ENCODE measurements at regions not wholly inside any gene's neighbourhood (a gene's known extent, or its start where the extent isn't known, plus 50 kb on each side); places are given as distances from the start of the nearest gene placed in this dataset.

GRCh38 chr6:22643780-22644179 is 74.4 kb downstream of the HDGFL1 start:
- H3K4me1 Mint-ChIP-seq (ENCODE audit: unreplicated experiment): peaks cover 12% of the 10 kb centered on the region
- H3K27ac Mint-ChIP-seq (ENCODE audit: unreplicated experiment): no peak overlapping the region
- H3K9me3 Mint-ChIP-seq (ENCODE audit: unreplicated experiment): peaks cover 3% of the 10 kb centered on the region
- H3K36me3 Mint-ChIP-seq (ENCODE audit: unreplicated experiment): no peaks in the 10 kb centered on the region
- H3K27me3 Mint-ChIP-seq (ENCODE audit: unreplicated experiment): no peaks in the 10 kb centered on the region
- no peak for TF ChIP-seq CTCF (IDR thresholded peaks at IDR 0.05)
- no peak overlapping the region for H3K4me3 Mint-ChIP-seq (ENCODE audit: unreplicated experiment)
- DNase-seq (ENCODE audit: extremely low spot score, unreplicated experiment): no peak

GRCh38 chr6:22647719-22648118 is 78.4 kb downstream of the HDGFL1 start:
- Mint-ChIP-seq H3K4me1 (ENCODE audit: unreplicated experiment) (peaks cover 3% of the 10 kb centered on the region), H3K36me3 (ENCODE audit: unreplicated experiment) (no peaks in the 10 kb centered on the region), H3K27me3 (ENCODE audit: unreplicated experiment) (no peaks in the 10 kb centered on the region), H3K27ac (ENCODE audit: unreplicated experiment) (no peak overlapping the region), H3K9me3 (ENCODE audit: unreplicated experiment) (peaks cover 3% of the 10 kb centered on the region), H3K4me3 (ENCODE audit: unreplicated experiment) (no peak overlapping the region)
- no peak for DNase-seq (ENCODE audit: extremely low spot score, unreplicated experiment)
- no peak for TF ChIP-seq CTCF (IDR thresholded peaks at IDR 0.05)

- Mint-ChIP-seq H3K27ac (ENCODE audit: unreplicated experiment) (no peak overlapping the region), H3K9me3 (ENCODE audit: unreplicated experiment) (no peaks in the 10 kb centered on the region), H3K4me1 (ENCODE audit: unreplicated experiment) (no peaks in the 10 kb centered on the region), H3K27me3 (ENCODE audit: unreplicated experiment) (no peaks in the 10 kb centered on the region), H3K36me3 (ENCODE audit: unreplicated experiment) (no peaks in the 10 kb centered on the region), H3K4me3 (ENCODE audit: unreplicated experiment) (no peak overlapping the region)
- TF ChIP-seq CTCF (IDR thresholded peaks at IDR 0.05): no peak
- DNase-seq (ENCODE audit: extremely low spot score, unreplicated experiment): no peak
Measured at GRCh38 chr6:22651731-22652130, 82.4 kb downstream of the HDGFL1 start.

- Mint-ChIP-seq H3K27me3 (ENCODE audit: unreplicated experiment) (no peaks in the 10 kb centered on the region), H3K27ac (ENCODE audit: unreplicated experiment) (no peak overlapping the region), H3K4me1 (ENCODE audit: unreplicated experiment) (peaks cover 23% of the 10 kb centered on the region), H3K36me3 (ENCODE audit: unreplicated experiment) (no peaks in the 10 kb centered on the region), H3K9me3 (ENCODE audit: unreplicated experiment) (no peaks in the 10 kb centered on the region), H3K4me3 (ENCODE audit: unreplicated experiment) (no peak overlapping the region)
- no peak for DNase-seq (ENCODE audit: extremely low spot score, unreplicated experiment)
- no peak for TF ChIP-seq CTCF (IDR thresholded peaks at IDR 0.05)
Measured at GRCh38 chr6:22653980-22654610, 84.7 kb downstream of the HDGFL1 start.

- no peaks in the 10 kb centered on the region for H3K9me3 Mint-ChIP-seq (ENCODE audit: unreplicated experiment)
- H3K27ac Mint-ChIP-seq (ENCODE audit: unreplicated experiment): no peak overlapping the region
- no peak for DNase-seq (ENCODE audit: extremely low spot score, unreplicated experiment)
- no peaks in the 10 kb centered on the region for H3K27me3 Mint-ChIP-seq (ENCODE audit: unreplicated experiment)
- H3K36me3 Mint-ChIP-seq (ENCODE audit: unreplicated experiment): no peaks in the 10 kb centered on the region
- H3K4me3 Mint-ChIP-seq (ENCODE audit: unreplicated experiment): no peak overlapping the region
- peaks cover 31% of the 10 kb centered on the region for H3K4me1 Mint-ChIP-seq (ENCODE audit: unreplicated experiment)
- TF ChIP-seq CTCF (IDR thresholded peaks at IDR 0.05): no peak
Measured at GRCh38 chr6:22656706-22657351, 87.5 kb downstream of the HDGFL1 start.

Data from osteocyte (in vitro differentiated cells).